Sigmoid colon (tissue), 6 donors: ENCODE measurements at regions not wholly inside any gene's neighbourhood (a gene's known extent, or its start where the extent isn't known, plus 50 kb on each side); places are given as distances from the start of the nearest gene placed in this dataset.

Source experiments
- DNase-seq: peaks from one replicate; pipeline ENCODE4 v3.0.0-alpha.2; 2019
- H3K27ac ChIP-seq, 4 donors: fragments of 200-600 bp; sonication (generic); one replicate each; pipeline ENCODE4 v1.5.1; 2016 to 2019; ENCODE audit warnings: mild to moderate bottlenecking in 1 of 4
- H3K27me3 ChIP-seq, 3 donors: fragments of 200-600 bp; sonication (generic); one replicate each; pipeline ENCODE4 v1.5.1; 2019; ENCODE audit warnings: mild to moderate bottlenecking in 1 of 3
- H3K36me3 ChIP-seq, 4 donors: fragments of 200-600 bp; sonication (generic); one replicate each; pipeline ENCODE4 v1.5.1; 2016 to 2019
- H3K4me1 ChIP-seq, 4 donors: fragments of 200-600 bp; sonication (generic); one replicate each; pipeline ENCODE4 v1.5.1; 2017 to 2019
- H3K4me3 ChIP-seq, 4 donors: fragments of 200-600 bp; sonication (generic); one replicate each; pipeline ENCODE4 v1.5.1; 2017 to 2019; ENCODE audit warnings: mild to moderate bottlenecking in 2 of 4, moderate library complexity in 1 of 4
- H3K9me3 ChIP-seq, 4 donors: fragments of 200-600 bp in 3 of 4; sonication (generic) in 3 of 4; one replicate each; pipeline versions ENCODE4 v1.5.1 to v1.6.1; 2013 to 2019
- CTCF ChIP-seq, 4 experiments: fragments of 450-650 bp in 3 of 4; fragments of 200-600 bp in 1 of 4; IDR thresholded peaks; one replicate each; pipeline ENCODE4 v1.5.1; 2016 to 2019; ENCODE audit warnings: antibody characterized with exemption in 4 of 4, mild to moderate bottlenecking in 3 of 4, moderate library complexity in 2 of 4
- EP300 ChIP-seq, 4 donors: sonication (generic); formaldehyde crosslinking; IDR thresholded peaks; one replicate each; pipeline ENCODE4 v1.6.1; 2017; ENCODE audit warnings: antibody characterized with exemption in 4 of 4
- POLR2A ChIP-seq, 2 donors: fragments of 450-650 bp; IDR thresholded peaks; one replicate each; pipeline ENCODE4 v1.6.1; 2016; ENCODE audit warnings: antibody characterized with exemption in 2 of 2, mild to moderate bottlenecking in 2 of 2, moderate library complexity in 2 of 2
- POLR2AphosphoS5 ChIP-seq, 4 donors: sonication (generic); formaldehyde crosslinking; IDR thresholded peaks; one replicate each; pipeline ENCODE4 v1.6.1; 2017; ENCODE audit warnings: antibody characterized with exemption in 4 of 4
- whole genome bisulfite sequencing, 2 donors: extraction: QIAGEN DNeasy Blood & Tissue Kit; methylation state at CpG; one replicate each; pipeline ENCODE4 v1.1.7; 2013; 5-methylcytosine and 5-hydroxymethylcytosine counted together
- intact Hi-C: fragments of 100-400 bp; cut with DNase I; formaldehyde crosslinking; loops from one replicate; pipeline ENCODE4 v1.15.1; 2023
- donor health status: healthy with polysubstance abuse.
- donor health status: healthy.

DNA sequence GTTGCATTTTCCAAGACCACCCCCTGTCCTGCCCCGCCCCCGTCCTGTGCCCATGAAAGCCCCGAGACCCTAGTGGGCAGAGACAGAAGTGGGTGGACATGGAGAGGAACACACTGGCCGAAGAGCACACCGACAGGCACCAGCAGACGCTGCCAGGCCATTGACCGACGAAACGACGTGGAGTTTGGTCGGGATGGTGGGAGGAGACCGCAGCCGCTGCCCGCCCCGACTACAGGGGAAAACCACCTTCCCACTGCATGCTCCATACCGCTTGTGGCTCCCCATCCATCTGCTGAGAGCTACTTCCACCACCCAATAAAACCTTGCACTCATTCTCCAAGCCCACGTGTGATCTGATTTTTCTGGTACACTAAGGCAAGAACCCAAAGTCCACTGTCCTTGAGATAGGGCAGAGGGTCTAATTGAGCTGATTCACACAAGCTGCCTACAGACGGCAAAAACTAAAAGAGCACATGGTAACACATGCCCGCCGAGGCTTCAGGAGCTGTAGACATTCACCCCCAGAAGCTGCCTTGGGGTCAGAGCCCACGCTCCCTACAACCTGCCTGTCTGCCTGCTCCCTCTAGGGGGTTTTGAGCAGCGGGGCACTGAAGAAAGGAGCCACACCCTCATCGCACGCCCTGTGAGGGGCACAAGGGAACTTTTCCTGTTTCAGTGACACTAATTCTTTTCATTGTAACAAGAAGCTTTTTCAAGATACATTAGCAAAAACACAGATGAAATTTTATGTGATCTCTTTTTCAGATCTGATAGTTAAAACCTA is 81.2 kb upstream of the RAB3GAP2 start:
- no peak for DNase-seq
- H3K9me3 ChIP-seq = no peaks in the 10 kb centered on the region
- no peaks in the 10 kb centered on the region for H3K27me3 ChIP-seq
- no peak for TF ChIP-seq POLR2A (IDR thresholded peaks at IDR 0.05)
- TF ChIP-seq EP300 (IDR thresholded peaks at IDR 0.05) = no peak
- no peak for TF ChIP-seq POLR2AphosphoS5 (IDR thresholded peaks at IDR 0.05)
- TF ChIP-seq CTCF (IDR thresholded peaks at IDR 0.05) = no peak
- intact Hi-C loops = no loop called here
- H3K36me3 ChIP-seq = no peaks in the 10 kb centered on the region
- no peak overlapping the region for H3K4me3 ChIP-seq
- WGBS, 2 donors = 87% methylated on average over 24 of the region's 24 CpGs
- no peak overlapping the region for H3K27ac ChIP-seq
- no peaks in the 10 kb centered on the region for H3K4me1 ChIP-seq

- H3K4me3 ChIP-seq = no peak overlapping the region
- H3K27me3 ChIP-seq = no peaks in the 10 kb centered on the region
- 84 to 88% methylated on average over 7 of the region's 7 CpGs for WGBS, 2 donors
- H3K4me1 ChIP-seq = no peaks in the 10 kb centered on the region
- no peak for DNase-seq
- TF ChIP-seq EP300 (IDR thresholded peaks at IDR 0.05) (no peak), CTCF (IDR thresholded peaks at IDR 0.05) (no peak), POLR2AphosphoS5 (IDR thresholded peaks at IDR 0.05) (no peak), POLR2A (IDR thresholded peaks at IDR 0.05) (no peak)
- intact Hi-C loops = no loop called here
- H3K9me3 ChIP-seq = no peaks in the 10 kb centered on the region
- H3K36me3 ChIP-seq = no peaks in the 10 kb centered on the region
- H3K27ac ChIP-seq = no peak overlapping the region
Measured at GRCh38 chr1:220348211-220348610, 76.0 kb upstream of the RAB3GAP2 start.

GRCh38 chr1:220347654-220348175 is 75.5 kb upstream of the RAB3GAP2 start:
- Histone ChIP-seq H3K9me3 (no peaks in the 10 kb centered on the region), H3K36me3 (no peaks in the 10 kb centered on the region), H3K27ac (no peak overlapping the region), H3K4me3 (no peak overlapping the region), H3K27me3 (no peaks in the 10 kb centered on the region), H3K4me1 (no peaks in the 10 kb centered on the region)
- intact Hi-C loops = no loop called here
- DNase-seq = no peak
- TF ChIP-seq EP300 (IDR thresholded peaks at IDR 0.05) (no peak), POLR2A (IDR thresholded peaks at IDR 0.05) (no peak), CTCF (IDR thresholded peaks at IDR 0.05) (no peak)
- 77 to 82% methylated on average over 8 of the region's 8 CpGs for WGBS, 2 donors

DNA sequence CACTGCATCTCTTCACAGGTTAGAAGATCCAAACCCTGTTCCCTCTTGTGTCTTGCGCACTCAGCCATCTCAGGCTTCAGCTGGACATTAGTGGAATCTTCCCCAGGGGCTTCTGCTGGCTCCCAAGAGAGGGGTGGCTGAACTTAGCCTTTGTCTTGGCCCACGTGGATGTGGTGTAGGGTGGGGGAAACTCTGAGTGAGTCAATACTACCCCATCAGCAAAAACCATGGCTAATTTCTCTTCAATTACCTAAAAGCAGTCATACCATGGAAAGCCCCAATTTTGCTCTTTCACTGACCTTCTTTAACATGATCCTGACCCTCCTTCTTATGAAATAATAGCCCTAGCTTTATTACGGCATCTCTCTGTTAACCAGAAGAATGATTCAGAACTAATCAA is 72.5 kb upstream of the RAB3GAP2 start:
- Histone ChIP-seq H3K36me3 (no peaks in the 10 kb centered on the region), H3K4me3 (no peak overlapping the region), H3K27ac (no peak overlapping the region), H3K9me3 (no peaks in the 10 kb centered on the region), H3K4me1 (no peaks in the 10 kb centered on the region), H3K27me3 (no peaks in the 10 kb centered on the region)
- intact Hi-C loops = no loop called here
- 84 to 85% methylated on average over 3 of the region's 3 CpGs for WGBS, 2 donors
- TF ChIP-seq EP300 (IDR thresholded peaks at IDR 0.05) = no peak
- no peak for TF ChIP-seq CTCF (IDR thresholded peaks at IDR 0.05)
- no peak for TF ChIP-seq POLR2A (IDR thresholded peaks at IDR 0.05)
- no peak for TF ChIP-seq POLR2AphosphoS5 (IDR thresholded peaks at IDR 0.05)
- DNase-seq = no peak

GRCh38 chr1:220342853-220343252 is 70.6 kb upstream of the RAB3GAP2 start:
- intact Hi-C loops = no loop called here
- Histone ChIP-seq H3K4me1 (no peaks in the 10 kb centered on the region), H3K9me3 (no peaks in the 10 kb centered on the region), H3K27me3 (no peaks in the 10 kb centered on the region), H3K4me3 (no peak overlapping the region), H3K36me3 (no peaks in the 10 kb centered on the region), H3K27ac (no peak overlapping the region)
- 90 to 92% methylated on average over 5 of the region's 5 CpGs for WGBS, 2 donors
- DNase-seq = no peak
- TF ChIP-seq EP300 (IDR thresholded peaks at IDR 0.05) (no peak), CTCF (IDR thresholded peaks at IDR 0.05) (no peak), POLR2AphosphoS5 (IDR thresholded peaks at IDR 0.05) (no peak), POLR2A (IDR thresholded peaks at IDR 0.05) (no peak)
